Smooth muscle cell (in vitro differentiated cells): ENCODE measurements at regions not wholly inside any gene's neighbourhood (a gene's known extent, or its start where the extent isn't known, plus 50 kb on each side); places are given as distances from the start of the nearest gene placed in this dataset.

Experiments used
- DNase-seq: peaks from one replicate; lab custom pipeline; 2025; ENCODE audit not compliant: unreplicated experiment; lab: John Stamatoyannopoulos, UW
- H2AFZ ChIP-seq: fragments of 200-600 bp; sonication (generic); 2 replicates; pipeline ENCODE4 v1.6.0; 2016; ENCODE audit warnings: antibody characterized with exemption, low read depth, mild to moderate bottlenecking
- H3F3A ChIP-seq: fragments of 200-600 bp; sonication (generic); 2 replicates; pipeline ENCODE4 v1.6.0; 2017; ENCODE audit warnings: antibody characterized with exemption, low read depth
- H3K27ac ChIP-seq: fragments of 200-600 bp; sonication (generic); 2 replicates; pipeline ENCODE4 v1.5.1; 2016; ENCODE audit warnings: low read depth, mild to moderate bottlenecking
- H3K27me3 ChIP-seq: fragments of 200-600 bp; sonication (generic); 2 replicates; pipeline ENCODE4 v1.6.1; 2016; ENCODE audit warnings: low read depth, mild to moderate bottlenecking
- H3K36me3 ChIP-seq: fragments of 200-600 bp; sonication (generic); 2 replicates; pipeline ENCODE4 v1.5.1; 2016; ENCODE audit warnings: low read depth
- H3K4me1 ChIP-seq: fragments of 200-600 bp; sonication (generic); 2 replicates; pipeline ENCODE4 v1.5.1; 2016; ENCODE audit warnings: low read depth
- H3K4me2 ChIP-seq: fragments of 200-600 bp; sonication (generic); 2 replicates; pipeline ENCODE4 v1.6.0; 2016; ENCODE audit warnings: mild to moderate bottlenecking
- H3K4me3 ChIP-seq: fragments of 200-600 bp; sonication (generic); 2 replicates; pipeline ENCODE4 v1.5.1; 2016; ENCODE audit warnings: mild to moderate bottlenecking
- H3K79me2 ChIP-seq: fragments of 200-600 bp; sonication (generic); 2 replicates; pipeline ENCODE4 v1.6.0; 2016; ENCODE audit warnings: low read depth, mild to moderate bottlenecking
- H3K9ac ChIP-seq: fragments of 200-600 bp; sonication (generic); 2 replicates; pipeline ENCODE4 v1.6.0; 2016; ENCODE audit warnings: low read depth
- H3K9me3 ChIP-seq: fragments of 200-600 bp; sonication (generic); replicated peaks from 2 replicates; pipeline ENCODE4 v1.5.1; 2016; ENCODE audit warnings: low read depth
- H4K20me1 ChIP-seq: fragments of 200-600 bp; sonication (generic); 2 replicates; pipeline ENCODE4 v1.6.0; 2016; ENCODE audit warnings: low read depth
- CTCF ChIP-seq: fragments of 200-600 bp; sonication (generic); IDR thresholded peaks from 2 replicates; pipeline ENCODE4 v1.5.1; 2017; ENCODE audit warnings: borderline replicate concordance, mild to moderate bottlenecking, antibody characterized with exemption; ENCODE audit not compliant: insufficient read depth, poor library complexity, severe bottlenecking
- WGBS: methylation state at CpG from one replicate; pipeline ENCODE4 v1.1.7; 2016; ENCODE audit warnings: low lambda C conversion rate; 5-methylcytosine and 5-hydroxymethylcytosine counted together

GRCh38 chr3:124617177-124617576 lies 113.1 kb upstream of the UMPS start:
- Histone ChIP-seq H3K4me1 (no peaks in the 10 kb centered on the region), H3K9ac (no peak overlapping the region), H3K27ac (no peak overlapping the region), H3K79me2 (peaks cover 34% of the 10 kb centered on the region), H2AFZ (no peak overlapping the region), H3F3A (peaks cover 15% of the 10 kb centered on the region), H4K20me1 (no peaks in the 10 kb centered on the region), H3K27me3 (no peaks in the 10 kb centered on the region), H3K4me3 (no peak overlapping the region), H3K9me3 (no peaks in the 10 kb centered on the region), H3K4me2 (no peak overlapping the region), H3K36me3 (no peaks in the 10 kb centered on the region)
- DNase-seq = no peak
- WGBS = 75% methylated on average over 1 of the region's 1 CpG
- TF ChIP-seq CTCF = no peak

- H2AFZ ChIP-seq = no peak overlapping the region
- H3K79me2 ChIP-seq = peaks cover 32% of the 10 kb centered on the region
- no peak for DNase-seq
- no peak overlapping the region for H3K9ac ChIP-seq
- H3K4me2 ChIP-seq = peak overlapping the region; percentile 78
- H3K27ac ChIP-seq = peak overlapping the region; percentile 51
- H3K9me3 ChIP-seq = no peaks in the 10 kb centered on the region
- WGBS = 73% methylated on average over 4 of the region's 4 CpGs
- H3K27me3 ChIP-seq = no peaks in the 10 kb centered on the region
- H4K20me1 ChIP-seq = no peaks in the 10 kb centered on the region
- no peaks in the 10 kb centered on the region for H3K36me3 ChIP-seq
- TF ChIP-seq CTCF = no peak
- no peak overlapping the region for H3K4me3 ChIP-seq
- H3F3A ChIP-seq = peaks cover 15% of the 10 kb centered on the region
- no peaks in the 10 kb centered on the region for H3K4me1 ChIP-seq
These were observed 110.2 kb upstream of the UMPS start for GRCh38 chr3:124619887-124620599.

GRCh38 chr3:124620600-124621063 lies 109.6 kb upstream of the UMPS start:
- Histone ChIP-seq H3F3A (peaks cover 15% of the 10 kb centered on the region), H3K27me3 (no peaks in the 10 kb centered on the region), H3K27ac (peak overlapping the region; percentile 51), H3K4me2 (peak overlapping the region; percentile 78), H3K9ac (no peak overlapping the region), H3K4me3 (no peak overlapping the region), H3K4me1 (no peaks in the 10 kb centered on the region), H3K36me3 (no peaks in the 10 kb centered on the region), H4K20me1 (no peaks in the 10 kb centered on the region), H3K9me3 (no peaks in the 10 kb centered on the region), H2AFZ (no peak overlapping the region), H3K79me2 (peaks cover 32% of the 10 kb centered on the region)
- no peak for DNase-seq
- TF ChIP-seq CTCF = no peak
- 14% methylated on average over 6 of the region's 6 CpGs for WGBS

GRCh38 chr3:124621498-124621897 lies 108.8 kb upstream of the UMPS start:
- H2AFZ ChIP-seq = no peak overlapping the region
- no peaks in the 10 kb centered on the region for H4K20me1 ChIP-seq
- H3K79me2 ChIP-seq = peaks cover 32% of the 10 kb centered on the region
- no peak overlapping the region for H3K4me2 ChIP-seq
- H3F3A ChIP-seq = peaks cover 15% of the 10 kb centered on the region
- TF ChIP-seq CTCF = no peak
- DNase-seq = no peak
- 73% methylated on average over 3 of the region's 3 CpGs for WGBS
- H3K27ac ChIP-seq = no peak overlapping the region
- no peaks in the 10 kb centered on the region for H3K36me3 ChIP-seq
- H3K27me3 ChIP-seq = no peaks in the 10 kb centered on the region
- H3K4me1 ChIP-seq = no peaks in the 10 kb centered on the region
- no peak overlapping the region for H3K4me3 ChIP-seq
- H3K9me3 ChIP-seq = no peaks in the 10 kb centered on the region
- H3K9ac ChIP-seq = no peak overlapping the region
